H1 (cell line): ENCODE measurements at regions not wholly inside any gene's neighbourhood (a gene's known extent, or its start where the extent isn't known, plus 50 kb on each side); places are given as distances from the start of the nearest gene placed in this dataset.

Experiments used
- CTCF ChIA-PET: fragments of 300-600 bp; sonication (Branson Sonifier 250); formaldehyde crosslinking; loops from one replicate; lab custom pipeline; 2021; ENCODE audit not compliant: partially characterized antibody; lab: Charles Lee
- POLR2A ChIA-PET: fragments of 300-600 bp; sonication (Branson Sonifier 250); formaldehyde crosslinking; loops from one replicate; lab custom pipeline; 2021; ENCODE audit warnings: inconsistent platforms; ENCODE audit not compliant: partially characterized antibody; lab: Charles Lee
- DNase-seq, 2 experiments: peaks; one replicate each; pipeline versions ENCODE4 v3.0.0 to v3.0.0-alpha.2; 2010 to 2022; ENCODE audit warnings: low spot score in 2 of 2, low read depth in 1 of 2, mixed read lengths in 1 of 2
- FAIRE-seq: peaks from 2 replicates; lab custom pipeline; 2011; peaks lifted over from hg19 to GRCh38; lab: Jason Lieb, UNC
- H2AFZ ChIP-seq: 2 replicates; pipeline ENCODE4 v1.8.1; 2012; ENCODE audit warnings: low read length, inconsistent platforms
- H2AK5ac ChIP-seq: 2 replicates; pipeline ENCODE4 v1.6.1; 2013; ENCODE audit warnings: low read depth, low read length
- H2BK120ac ChIP-seq: replicated peaks from 2 replicates; pipeline ENCODE3; 2013; ENCODE audit warnings: low read depth, low read length, inconsistent platforms
- H2BK12ac ChIP-seq: 2 replicates; pipeline ENCODE4 v1.6.1; 2013; ENCODE audit warnings: low read depth, low read length
- H2BK15ac ChIP-seq: 2 replicates; pipeline ENCODE4 v1.6.1; 2013; ENCODE audit warnings: low read length
- H2BK20ac ChIP-seq: 2 replicates; pipeline ENCODE4 v1.6.1; 2013; ENCODE audit warnings: low read length
- H2BK5ac ChIP-seq: 2 replicates; pipeline ENCODE4 v1.6.1; 2013; ENCODE audit warnings: low read depth, low read length
- H3K14ac ChIP-seq: 2 replicates; pipeline ENCODE4 v1.6.1; 2013; ENCODE audit warnings: inconsistent platforms; ENCODE audit not compliant: insufficient read length
- H3K18ac ChIP-seq: 2 replicates; pipeline ENCODE4 v1.6.1; 2013; ENCODE audit warnings: low read length; ENCODE audit errors: extremely low read depth
- H3K23ac ChIP-seq: 2 replicates; pipeline ENCODE4 v1.6.1; 2013; ENCODE audit warnings: inconsistent platforms; ENCODE audit not compliant: insufficient read length
- H3K23me2 ChIP-seq: 2 replicates; pipeline ENCODE4 v1.6.1; 2013; ENCODE audit warnings: low read depth, low read length
- H3K27ac ChIP-seq: 2 replicates; pipeline ENCODE4 v1.6.1; 2011; ENCODE audit warnings: low read depth, low read length, inconsistent platforms
- H3K27me3 ChIP-seq, 4 experiments: replicated peaks in 1 of 4; 1 replicate in 1 of 4; 2 replicates in 3 of 4; pipeline versions ENCODE4 v1.6.1 to v1.8.1; 2011 to 2013; ENCODE audit warnings: low read length in 3 of 4, mild to moderate bottlenecking in 3 of 4, inconsistent platforms in 2 of 4, mixed read lengths in 2 of 4, moderate library complexity in 1 of 4; ENCODE audit not compliant: control insufficient read depth in 3 of 4, insufficient read depth in 3 of 4; ENCODE audit errors: extremely low read depth in 1 of 4
- H3K36me3 ChIP-seq, 4 experiments: 2 replicates each; pipeline versions ENCODE4 v1.6.1 to v1.8.1; 2011 to 2013; ENCODE audit warnings: mild to moderate bottlenecking in 4 of 4, low read length in 3 of 4, moderate library complexity in 2 of 4, control low read depth in 1 of 4, inconsistent platforms in 1 of 4; ENCODE audit not compliant: insufficient read depth in 4 of 4, control insufficient read depth in 2 of 4
- H3K4ac ChIP-seq: replicated peaks from 2 replicates; pipeline ENCODE3; 2013; ENCODE audit warnings: low read length, low read depth, mixed read lengths, inconsistent platforms; ENCODE audit not compliant: insufficient read length
- H3K4me1 ChIP-seq, 4 experiments: replicated peaks in 1 of 4; 1 replicate in 1 of 4; 2 replicates in 3 of 4; pipeline versions ENCODE4 v1.6.1 to v1.8.1; 2011 to 2013; ENCODE audit warnings: low read length in 3 of 4, inconsistent platforms in 2 of 4, mixed read lengths in 1 of 4; ENCODE audit not compliant: insufficient read depth in 4 of 4, control insufficient read depth in 3 of 4
- H3K4me2 ChIP-seq, 2 experiments: 2 replicates each; pipeline versions ENCODE4 v1.6.1 to v1.8.1; 2011 to 2013; ENCODE audit warnings: low read depth in 2 of 2, low read length in 2 of 2, control low read depth in 1 of 2, inconsistent platforms in 1 of 2, mild to moderate bottlenecking in 1 of 2; ENCODE audit not compliant: insufficient read depth in 1 of 2
- H3K4me3 ChIP-seq, 4 experiments: fragments of 200-600, 300-600 bp in 1 of 4; sonication (generic), shearing (Covaris generic), sonication (Bioruptor Twin) in 1 of 4; 2 replicates each; pipeline versions ENCODE4 v1.5.1 to v1.8.1; 2011 to 2016; ENCODE audit warnings: low read length in 4 of 4, low read depth in 3 of 4, control low read depth in 2 of 4, inconsistent platforms in 2 of 4, mild to moderate bottlenecking in 2 of 4, mixed read lengths in 1 of 4, moderate library complexity in 1 of 4; ENCODE audit not compliant: insufficient read depth in 2 of 4; ENCODE audit errors: extremely low read depth in 1 of 4
- H3K56ac ChIP-seq: replicated peaks from 2 replicates; pipeline ENCODE3; 2013; ENCODE audit warnings: low read depth, mild to moderate bottlenecking, mixed read lengths, low read length, inconsistent platforms; ENCODE audit not compliant: insufficient read length
- H3K79me1 ChIP-seq: 2 replicates; pipeline ENCODE4 v1.6.1; 2013; ENCODE audit warnings: low read depth, low read length, control low read depth
- H3K79me2 ChIP-seq, 2 experiments: 2 replicates each; pipeline versions ENCODE4 v1.6.1 to v1.8.1; 2012 to 2013; ENCODE audit warnings: low read length in 2 of 2, mild to moderate bottlenecking in 2 of 2, inconsistent platforms in 1 of 2; ENCODE audit not compliant: insufficient read depth in 2 of 2, control insufficient read depth in 1 of 2
- H3K9ac ChIP-seq, 4 experiments: replicated peaks in 1 of 4; 1 replicate in 1 of 4; 2 replicates in 3 of 4; pipeline versions ENCODE4 v1.6.1 to v1.8.1; 2011 to 2013; ENCODE audit warnings: low read depth in 3 of 4, low read length in 3 of 4, control low read depth in 2 of 4, mild to moderate bottlenecking in 2 of 4, moderate library complexity in 2 of 4, inconsistent platforms in 1 of 4; ENCODE audit errors: extremely low read depth in 1 of 4
- H3K9me3 ChIP-seq, 2 experiments: 2 replicates each; pipeline versions ENCODE4 v1.6.1 to v1.8.1; 2012 to 2013; ENCODE audit warnings: mild to moderate bottlenecking in 2 of 2, moderate library complexity in 2 of 2, control low read depth in 1 of 2, inconsistent platforms in 1 of 2, low read depth in 1 of 2, low read length in 1 of 2, mixed read lengths in 1 of 2; ENCODE audit not compliant: insufficient read depth in 2 of 2
- H4K20me1 ChIP-seq, 2 experiments: replicated peaks in 1 of 2; 2 replicates each; pipeline versions ENCODE3 to v1.8.1; 2011 to 2013; ENCODE audit warnings: inconsistent platforms in 2 of 2, low read length in 2 of 2, mild to moderate bottlenecking in 1 of 2; ENCODE audit not compliant: insufficient read depth in 2 of 2, control insufficient read depth in 1 of 2
- H4K5ac ChIP-seq: 2 replicates; pipeline ENCODE4 v1.6.1; 2013; ENCODE audit warnings: low read length, low read depth, mixed read lengths, inconsistent platforms; ENCODE audit not compliant: insufficient read length
- H4K8ac ChIP-seq: 2 replicates; pipeline ENCODE4 v1.8.0; 2013; ENCODE audit warnings: mild to moderate bottlenecking, moderate library complexity, low read length, inconsistent platforms; ENCODE audit not compliant: insufficient read depth; ENCODE audit errors: extremely low read depth
- H4K91ac ChIP-seq: replicated peaks from 2 replicates; pipeline ENCODE3; 2013; ENCODE audit warnings: low read length, mixed read lengths, inconsistent platforms; ENCODE audit not compliant: insufficient read length
- CTBP2 ChIP-seq: IDR thresholded peaks from 2 replicates; pipeline ENCODE4 v1.7.0; 2011; ENCODE audit warnings: borderline replicate concordance, mild to moderate bottlenecking, moderate library complexity, mixed read lengths, low read length; ENCODE audit not compliant: insufficient read depth, insufficient read length
- EGR1 ChIP-seq: IDR thresholded peaks from 2 replicates; pipeline ENCODE4 v1.6.1; 2011; ENCODE audit warnings: low read depth, low read length, borderline replicate concordance
- KDM1A ChIP-seq: fragments of 200-600, 300-600 bp; sonication (generic); IDR thresholded peaks from 2 replicates; pipeline ENCODE4 v1.7.1; 2016; ENCODE audit warnings: mild to moderate bottlenecking, low read length, borderline replicate concordance
- KDM5A ChIP-seq: fragments of 200-600 bp; IDR thresholded peaks from 2 replicates; pipeline ENCODE4 v1.7.1; 2012; ENCODE audit warnings: mild to moderate bottlenecking, low read length, inconsistent platforms, mixed read lengths
- SP2 ChIP-seq: IDR thresholded peaks from 2 replicates; pipeline ENCODE4 v1.6.1; 2012; ENCODE audit warnings: mild to moderate bottlenecking, low read length, inconsistent platforms
- WGBS, 2 experiments: shearing (Covaris generic) in 1 of 2; methylation state at CpG; one replicate each; pipeline versions ENCODE4 v1.1.6 to v1.1.7; 2013 to 2015; ENCODE audit warnings: low lambda C conversion rate in 2 of 2, mixed read lengths in 2 of 2, inconsistent platforms in 1 of 2, low coverage in 1 of 2, missing lambda C conversion rate in 1 of 2; ENCODE audit not compliant: insufficient replicate concordance in 2 of 2, insufficient coverage in 1 of 2, insufficient read length in 1 of 2; ENCODE audit errors: extremely low coverage in 1 of 2, missing lambda C conversion rate in 1 of 2; 5-methylcytosine and 5-hydroxymethylcytosine counted together

DNA sequence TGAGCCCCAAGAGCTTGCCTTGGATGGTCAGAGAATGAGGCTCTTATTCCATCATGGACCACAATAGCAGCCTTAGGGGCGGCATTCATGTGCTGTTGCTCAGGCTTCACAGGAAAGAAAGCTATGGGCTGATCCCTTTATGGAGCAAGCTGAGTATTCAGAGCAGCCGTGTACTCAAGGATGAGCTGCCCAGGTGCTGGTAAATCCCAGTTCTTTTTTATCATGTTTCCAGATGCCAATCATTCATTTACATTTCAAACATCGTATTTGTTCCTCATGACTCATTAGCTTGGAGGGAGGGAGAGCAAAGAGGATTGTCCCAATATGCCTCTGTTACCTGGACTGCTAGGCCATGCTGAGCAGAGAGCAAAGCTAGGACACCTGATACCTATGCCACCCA lies 475.7 kb downstream of the SHISA9 start:
- H2BK20ac ChIP-seq = no peak overlapping the region
- H2BK120ac ChIP-seq = no peak overlapping the region
- H3K23ac ChIP-seq = no peak overlapping the region
- no peaks in the 10 kb centered on the region for H4K20me1 ChIP-seq
- H3K4me1 ChIP-seq = peaks cover 0 to 6% (median 3%) of the 10 kb centered on the region in 4 experiments; a peak in 5 of 7 replicates
- no peaks in the 10 kb centered on the region for H3K23me2 ChIP-seq
- H3K4ac ChIP-seq = no peak overlapping the region
- ChIA-PET POLR2A (interaction anchor here (1.4 to 2.0 kb wide), 2 partner anchors 9 to 14 kb away, joined by 5 to 7 read pairs; no protein-coding TSS in a partner anchor), CTCF (interaction anchor here (1.5 to 1.6 kb wide), 2 partner anchors 61 to 76 kb away, joined by 3 read pairs; no protein-coding TSS in a partner anchor)
- no peak overlapping the region for H3K27ac ChIP-seq
- no peak overlapping the region for H4K8ac ChIP-seq
- no peak overlapping the region for H3K4me2 ChIP-seq
- peak overlapping the region; percentile 40; the same call in 1 of the 2 replicates for H2AK5ac ChIP-seq
- H2BK5ac ChIP-seq = peak overlapping the region; percentile 5; the same call in 1 of the 2 replicates
- H3K9me3 ChIP-seq = no peaks in the 10 kb centered on the region
- WGBS, 2 experiments = 84% methylated on average over 3 of the region's 3 CpGs; no CpG with 5 or more reads in 1 of the 2 experiments
- H2AFZ ChIP-seq = no peak overlapping the region
- DNase-seq (no peak), FAIRE-seq (no peak)
- no peak overlapping the region for H3K56ac ChIP-seq
- 0 out of 2 replicates have a peak overlapping the region, but pooled peaks have one; percentile 53 for H2BK15ac ChIP-seq
- H3K79me1 ChIP-seq = no peaks in the 10 kb centered on the region; the same call in 1 of the 2 replicates
- H2BK12ac ChIP-seq = no peak overlapping the region
- H4K91ac ChIP-seq = peak overlapping the region; percentile 41
- H3K9ac ChIP-seq = no peak overlapping the region
- H4K5ac ChIP-seq = no peak overlapping the region
- no peaks in the 10 kb centered on the region for H3K27me3 ChIP-seq
- H3K36me3 ChIP-seq = no peaks in the 10 kb centered on the region; a peak in 1 of 8 replicates
- H3K18ac ChIP-seq = no peak overlapping the region
- H3K14ac ChIP-seq = no peak overlapping the region
- TF ChIP-seq KDM5A (no peak), KDM1A (no peak), EGR1 (no peak), CTBP2 (no peak), SP2 (no peak)
- no peaks in the 10 kb centered on the region for H3K79me2 ChIP-seq
- no peak overlapping the region for H3K4me3 ChIP-seq
